Urothelium cell line (cell line): ENCODE measurements at regions not wholly inside any gene's neighbourhood (a gene's known extent, or its start where the extent isn't known, plus 50 kb on each side); places are given as distances from the start of the nearest gene placed in this dataset.

ENCODE experiments used
- DNase-seq: peaks from one replicate; pipeline ENCODE4 v3.0.0; 2011; ENCODE audit warnings: low spot score, mixed read lengths
- FAIRE-seq: peaks from 2 replicates; lab custom pipeline; 2011; peaks lifted over from hg19 to GRCh38; lab: Jason Lieb, UNC

GRCh38 chr17:72049914-72050313 is 70.9 kb upstream of the SOX9 start:
- DNase-seq (no peak), FAIRE-seq (peak; percentile 71)

- DNase-seq (no peak), FAIRE-seq (no peak)
Observed at GRCh38 chr17:72053036-72053435, 67.8 kb upstream of the SOX9 start.

DNA sequence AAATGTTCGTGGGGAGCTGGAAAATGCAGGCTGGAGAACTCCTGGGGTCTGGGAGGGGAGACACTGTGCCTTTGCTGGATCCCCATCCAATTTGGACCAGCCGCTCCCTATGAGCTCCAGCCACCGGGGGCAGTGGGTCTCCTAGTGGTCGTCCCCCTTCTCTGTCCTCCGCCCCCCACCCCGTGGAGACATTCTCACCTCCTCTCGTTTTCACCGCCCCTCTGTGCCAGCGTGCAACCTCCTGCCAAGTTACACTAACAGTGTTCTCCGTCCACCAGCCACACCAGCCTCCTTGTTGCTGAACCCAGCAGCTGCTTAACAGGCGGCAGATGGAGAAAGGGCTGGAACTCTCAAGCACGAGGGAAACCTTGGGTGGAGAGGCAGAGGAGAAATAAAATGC is 67.4 kb upstream of the SOX9 start:
- FAIRE-seq, result no peak
- no peak for DNase-seq

DNA sequence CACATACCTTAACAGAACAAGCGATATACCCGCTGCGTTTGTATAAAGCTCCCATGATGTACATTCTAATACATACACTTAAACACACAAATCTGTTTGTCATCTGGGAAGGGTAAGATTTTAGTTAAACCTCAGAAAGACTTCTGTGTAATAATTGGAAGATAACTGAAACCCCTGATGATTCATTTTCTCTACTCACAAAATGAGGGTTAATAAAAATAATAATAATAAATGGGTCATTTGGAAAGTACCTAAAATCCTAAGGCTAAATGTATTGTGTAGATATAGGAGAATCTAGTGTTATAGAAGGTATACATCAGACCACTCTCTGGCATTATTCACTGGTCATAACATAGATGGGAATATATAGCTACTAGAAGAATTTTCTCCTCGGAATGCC is 64.7 kb upstream of the SOX9 start:
- DNase-seq, result no peak
- no peak for FAIRE-seq

DNA sequence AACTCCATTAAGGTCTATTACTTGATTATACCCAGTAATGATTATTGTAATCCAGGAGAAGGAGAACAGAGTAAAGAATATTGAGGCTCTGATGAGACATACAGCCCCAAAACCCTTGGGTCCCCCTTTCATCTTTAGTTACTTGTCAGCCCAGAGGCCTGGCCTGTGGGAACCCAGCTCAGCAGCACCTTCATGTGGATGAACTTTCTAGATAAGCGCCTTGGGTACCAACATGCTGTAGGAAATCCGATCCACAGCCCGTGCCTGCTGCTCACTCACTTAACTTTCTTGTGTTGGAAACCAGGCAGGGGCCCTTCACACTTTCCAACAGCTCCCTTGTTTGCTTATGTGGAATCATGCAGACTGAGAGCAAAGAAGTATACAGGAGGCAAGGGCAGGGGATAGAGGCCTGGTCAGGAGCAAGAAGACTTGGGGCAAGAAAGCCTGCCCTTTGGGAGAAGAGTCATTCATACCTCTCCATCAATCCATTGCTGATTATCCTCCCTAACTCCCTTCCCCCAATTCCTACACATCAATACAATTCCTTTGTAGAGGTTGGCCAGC is 64.0 kb upstream of the SOX9 start:
- FAIRE-seq (no peak), DNase-seq (no peak)

DNA sequence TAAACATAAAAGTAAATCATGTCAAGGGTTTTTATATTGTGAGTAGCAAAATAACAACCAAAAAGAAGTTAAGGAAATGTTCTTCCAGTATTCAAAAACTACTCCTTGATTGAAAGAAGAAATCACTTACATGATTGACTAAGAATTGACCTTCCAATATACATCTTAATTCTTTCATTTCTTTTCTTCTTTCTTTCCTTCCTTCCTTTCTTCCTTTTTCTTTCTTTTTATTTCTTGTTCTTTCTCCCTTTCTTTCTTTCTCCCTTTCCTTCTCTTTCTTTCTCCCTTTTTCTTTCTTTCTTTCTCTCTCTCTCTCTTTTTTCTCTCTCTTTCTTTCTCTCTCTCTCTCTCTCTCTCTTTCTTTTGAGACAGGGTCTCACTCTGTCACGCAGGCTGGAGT is 60.7 kb upstream of the SOX9 start:
- FAIRE-seq (no peak), DNase-seq (no peak)

DNA sequence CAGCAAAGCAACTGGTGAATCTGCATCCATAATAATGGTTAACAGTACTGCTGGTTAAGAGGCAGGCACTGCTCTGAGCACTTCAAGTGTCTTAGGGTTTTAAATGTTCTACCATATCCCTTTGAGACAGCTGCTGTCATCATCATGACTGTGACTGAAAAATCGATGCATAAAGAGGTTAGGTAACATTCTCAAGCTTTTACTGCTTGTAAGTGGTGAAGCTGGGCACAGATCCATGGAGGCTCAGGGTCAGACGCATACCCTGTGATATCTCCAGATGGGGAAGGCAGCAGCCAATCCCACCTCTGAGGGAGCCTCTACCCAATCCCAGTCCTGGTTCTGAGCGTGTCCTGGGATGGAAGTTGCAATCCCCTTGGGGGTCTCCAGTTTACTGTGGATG is 57.6 kb upstream of the SOX9 start:
- FAIRE-seq (no peak), DNase-seq (no peak)

DNA sequence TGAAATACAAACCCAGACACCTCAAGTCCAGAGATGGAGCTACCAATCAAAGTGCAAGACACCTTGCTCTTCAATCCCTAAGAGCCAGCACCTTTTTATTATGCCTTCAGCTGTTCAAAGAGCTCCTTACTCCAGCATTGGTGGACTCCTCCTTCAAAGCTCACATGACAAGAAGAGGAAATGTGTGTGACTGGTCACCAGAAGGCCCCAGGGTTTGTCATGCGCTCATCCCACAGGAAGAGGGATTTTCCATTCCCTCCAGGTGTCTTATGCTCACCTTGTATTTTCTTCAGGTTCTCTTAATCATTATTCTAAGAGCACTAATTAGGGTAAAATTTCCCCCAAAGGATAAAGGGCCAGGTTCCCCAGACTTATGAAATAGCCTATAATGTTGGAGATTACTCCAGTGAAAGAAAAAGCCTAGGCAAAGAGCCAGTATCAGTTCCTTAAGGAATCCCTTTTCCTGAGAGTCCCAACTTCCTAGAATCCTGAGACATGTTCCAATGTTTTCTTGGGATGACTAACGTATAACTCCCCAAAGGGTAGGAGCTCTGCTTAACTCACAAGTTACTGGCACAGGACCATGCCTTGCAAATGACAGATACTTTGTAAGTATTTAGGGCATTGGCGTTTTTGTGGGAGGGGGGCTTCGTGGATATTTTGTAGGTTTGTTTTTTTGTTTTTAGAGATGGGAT is 56.9 kb upstream of the SOX9 start:
- no peak for DNase-seq
- no peak for FAIRE-seq

DNA sequence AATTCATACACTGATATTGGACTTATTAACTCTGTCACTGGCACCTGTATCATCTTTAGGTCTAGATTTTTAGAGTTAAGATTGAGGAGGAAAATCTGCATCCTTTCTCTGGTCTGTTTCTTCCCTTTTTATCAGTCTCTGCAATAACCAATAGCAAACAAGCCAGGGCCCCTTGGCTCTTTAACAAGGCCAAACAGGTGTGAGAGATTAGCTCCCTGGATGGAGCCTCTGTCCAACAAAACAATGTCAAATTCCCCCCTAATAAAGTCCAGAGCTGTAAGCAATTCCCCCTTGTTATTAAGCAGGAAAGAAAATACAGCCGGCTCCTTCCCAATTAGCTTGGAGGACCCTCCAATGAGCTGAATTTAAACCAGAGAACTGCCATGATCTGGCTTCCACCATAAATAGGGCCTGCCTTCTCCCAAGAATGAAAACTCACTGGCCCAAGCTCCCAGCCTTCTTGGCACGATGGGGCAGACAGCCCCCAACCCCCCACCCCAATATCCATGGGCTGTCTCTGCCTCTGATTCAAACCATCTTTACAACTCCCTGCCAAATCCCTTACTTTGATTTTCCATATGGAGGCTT is 56.1 kb upstream of the SOX9 start:
- DNase-seq (no peak), FAIRE-seq (no peak)

DNA sequence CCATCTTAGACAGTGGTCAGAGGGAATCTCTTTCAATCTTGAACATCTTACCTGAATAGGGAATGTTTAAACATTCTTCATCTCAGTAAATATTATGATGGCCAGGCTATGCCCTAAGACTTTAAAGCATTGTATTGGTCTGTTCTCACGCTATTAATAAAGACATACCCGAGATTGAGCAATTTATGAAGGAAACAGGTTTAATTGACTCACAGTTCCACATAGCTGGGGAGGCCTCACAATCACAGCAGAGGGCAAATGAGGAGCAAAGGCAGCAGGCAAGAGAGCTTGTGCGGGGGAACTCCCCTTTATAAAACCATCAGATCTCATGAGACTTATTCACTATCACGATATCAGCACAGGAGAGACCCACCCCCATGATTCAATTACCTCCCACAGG is 55.3 kb upstream of the SOX9 start:
- no peak for DNase-seq
- no peak for FAIRE-seq

GRCh38 chr17:72068643-72069042 is 52.2 kb upstream of the SOX9 start:
- no peak for FAIRE-seq
- DNase-seq, result no peak

GRCh38 chr17:72069586-72070202 is 51.1 kb upstream of the SOX9 start:
- FAIRE-seq (no peak), DNase-seq (no peak)
